Glutamatergic neuron (in vitro differentiated cells): ENCODE measurements at regions not wholly inside any gene's neighbourhood (a gene's known extent, or its start where the extent isn't known, plus 50 kb on each side); places are given as distances from the start of the nearest gene placed in this dataset.

Source experiments
- DNase-seq: peaks from one replicate; pipeline ENCODE4 v3.0.0; 2022
- H3K27ac Mint-ChIP-seq: one replicate; pipeline ENCODE4 v1.8.0; 2020; ENCODE audit warnings: mild to moderate bottlenecking, mixed read lengths, inconsistent platforms; ENCODE audit not compliant: unreplicated experiment
- H3K27me3 Mint-ChIP-seq: one replicate; pipeline ENCODE4 v1.8.0; 2020; ENCODE audit warnings: mild to moderate bottlenecking, moderate library complexity, mixed read lengths, inconsistent platforms; ENCODE audit not compliant: unreplicated experiment
- H3K36me3 Mint-ChIP-seq: one replicate; pipeline ENCODE4 v1.8.0; 2020; ENCODE audit warnings: mild to moderate bottlenecking, mixed read lengths, inconsistent platforms; ENCODE audit not compliant: unreplicated experiment
- H3K4me1 Mint-ChIP-seq: one replicate; pipeline ENCODE4 v1.8.0; 2020; ENCODE audit warnings: mild to moderate bottlenecking, low read depth, mixed read lengths, inconsistent platforms; ENCODE audit not compliant: unreplicated experiment
- H3K4me3 Mint-ChIP-seq: one replicate; pipeline ENCODE4 v1.8.0; 2020; ENCODE audit warnings: mild to moderate bottlenecking, mixed read lengths, inconsistent platforms; ENCODE audit not compliant: unreplicated experiment
- H3K9me3 Mint-ChIP-seq: one replicate; pipeline ENCODE4 v1.8.0; 2020; ENCODE audit warnings: mild to moderate bottlenecking, moderate library complexity, mixed read lengths, inconsistent platforms; ENCODE audit not compliant: unreplicated experiment
- CTCF ChIP-seq: fragments of 200-600 bp; sonication (generic); IDR thresholded peaks from one replicate; pipeline ENCODE4 v1.5.0; 2021; ENCODE audit not compliant: partially characterized antibody, unreplicated experiment

- Mint-ChIP-seq H3K4me3 (no peak overlapping the region), H3K27ac (no peak overlapping the region), H3K9me3 (no peaks in the 10 kb centered on the region), H3K36me3 (peaks cover 4% of the 10 kb centered on the region), H3K4me1 (no peaks in the 10 kb centered on the region), H3K27me3 (no peaks in the 10 kb centered on the region)
- no peak for TF ChIP-seq CTCF
- no peak for DNase-seq
Measured at GRCh38 chr18:30622635-30623034, 419.9 kb downstream of the DSC3 start.

- H3K4me3 Mint-ChIP-seq = no peak overlapping the region
- H3K4me1 Mint-ChIP-seq = no peaks in the 10 kb centered on the region
- no peaks in the 10 kb centered on the region for H3K27me3 Mint-ChIP-seq
- TF ChIP-seq CTCF = no peak
- no peak overlapping the region for H3K27ac Mint-ChIP-seq
- H3K36me3 Mint-ChIP-seq = peaks cover 4% of the 10 kb centered on the region
- DNase-seq = no peak
- no peaks in the 10 kb centered on the region for H3K9me3 Mint-ChIP-seq
Measured at GRCh38 chr18:30622104-30622503, 420.4 kb downstream of the DSC3 start.

GRCh38 chr18:30618567-30618966, 424.0 kb downstream of the DSC3 start:
- no peak for DNase-seq
- TF ChIP-seq CTCF = no peak
- Mint-ChIP-seq H3K27me3 (no peaks in the 10 kb centered on the region), H3K9me3 (no peaks in the 10 kb centered on the region), H3K36me3 (no peaks in the 10 kb centered on the region), H3K4me1 (no peaks in the 10 kb centered on the region), H3K27ac (no peak overlapping the region), H3K4me3 (no peak overlapping the region)

- peaks cover 2% of the 10 kb centered on the region for H3K9me3 Mint-ChIP-seq
- DNase-seq = no peak
- no peak overlapping the region for H3K27ac Mint-ChIP-seq
- no peak overlapping the region for H3K4me3 Mint-ChIP-seq
- no peaks in the 10 kb centered on the region for H3K27me3 Mint-ChIP-seq
- no peaks in the 10 kb centered on the region for H3K4me1 Mint-ChIP-seq
- no peaks in the 10 kb centered on the region for H3K36me3 Mint-ChIP-seq
- TF ChIP-seq CTCF = no peak
Measured at GRCh38 chr18:30616414-30616813, 426.1 kb downstream of the DSC3 start.

- H3K4me3 Mint-ChIP-seq = no peak overlapping the region
Measured at GRCh38 chr18:30613467-30613801, 429.1 kb downstream of the DSC3 start.

More at GRCh38 chr18:30613467-30613801, 429.1 kb downstream of the DSC3 start:
- Mint-ChIP-seq H3K36me3 (no peaks in the 10 kb centered on the region), H3K4me1 (no peaks in the 10 kb centered on the region), H3K27me3 (no peaks in the 10 kb centered on the region), H3K27ac (no peak overlapping the region), H3K9me3 (peaks cover 2% of the 10 kb centered on the region)
- no peak for DNase-seq
- no peak for TF ChIP-seq CTCF
